ENCODE measurements at regions not wholly inside any gene's neighbourhood (a gene's known extent, or its start where the extent isn't known, plus 50 kb on each side); places are given as distances from the start of the nearest gene placed in this dataset.

GRCh38 chr13:26155568-26155967 is 66.5 kb downstream of the RNF6 start:
- TF ChIP-seq POLR2AphosphoS5 (IDR thresholded peaks at IDR 0.05) (no peak), CTCF (IDR thresholded peaks at IDR 0.05) (no peak), POLR2A (IDR thresholded peaks at IDR 0.05; ENCODE audit: low read depth) (no peak), EP300 (IDR thresholded peaks at IDR 0.05) (no peak)
- WGBS, result 92% methylated on average over 7 of the region's 7 CpGs
- Histone ChIP-seq H3K36me3 (no peaks in the 10 kb centered on the region), H3K27ac (replicated peaks in 1 of 4) (no peak overlapping the region), H3K4me3 (no peak overlapping the region), H3K27me3 (peaks cover 0 to 4% (median 0%) of the 10 kb centered on the region in 4 donors), H3K9me3 (no peaks in the 10 kb centered on the region), H3K4me1 (no peaks in the 10 kb centered on the region)
- intact Hi-C loops (cut with DNase I), result no loop called here
- DNase-seq (ENCODE audit: extremely low spot score), result no peak

GRCh38 chr13:26133851-26134250 is 82.0 kb upstream of the SHISA2 start:
- intact Hi-C loops (cut with DNase I), result no loop called here
- Histone ChIP-seq H3K4me1 (no peaks in the 10 kb centered on the region), H3K9me3 (peaks cover 0 to 2% (median 0%) of the 10 kb centered on the region in 4 donors), H3K27ac (replicated peaks in 1 of 4) (no peak overlapping the region), H3K36me3 (no peaks in the 10 kb centered on the region), H3K4me3 (no peak overlapping the region), H3K27me3 (no peaks in the 10 kb centered on the region)
- 78% methylated on average over 4 of the region's 4 CpGs for WGBS
- TF ChIP-seq EP300 (IDR thresholded peaks at IDR 0.05) (no peak), CTCF (IDR thresholded peaks at IDR 0.05) (no peak), POLR2A (IDR thresholded peaks at IDR 0.05; ENCODE audit: low read depth) (no peak), POLR2AphosphoS5 (IDR thresholded peaks at IDR 0.05) (no peak)
- DNase-seq (ENCODE audit: extremely low spot score), result no peak

- intact Hi-C loops (cut with DNase I), result no loop called here
- no peak for DNase-seq (ENCODE audit: extremely low spot score)
- TF ChIP-seq POLR2AphosphoS5 (IDR thresholded peaks at IDR 0.05), result no peak
- no peak for TF ChIP-seq EP300 (IDR thresholded peaks at IDR 0.05)
- TF ChIP-seq CTCF (IDR thresholded peaks at IDR 0.05), result no peak
- no peak for TF ChIP-seq POLR2A (IDR thresholded peaks at IDR 0.05; ENCODE audit: low read depth)
- Histone ChIP-seq H3K27me3 (no peaks in the 10 kb centered on the region), H3K36me3 (no peaks in the 10 kb centered on the region), H3K4me1 (no peaks in the 10 kb centered on the region), H3K9me3 (no peaks in the 10 kb centered on the region), H3K27ac (replicated peaks in 1 of 4) (no peak overlapping the region), H3K4me3 (no peak overlapping the region)
- 29% methylated on average over 2 of the region's 2 CpGs for WGBS
Measured at GRCh38 chr13:26133286-26133685, 81.5 kb upstream of the SHISA2 start.

GRCh38 chr13:26132756-26133155 is 80.9 kb upstream of the SHISA2 start:
- no peak for TF ChIP-seq POLR2A (IDR thresholded peaks at IDR 0.05; ENCODE audit: low read depth)
- TF ChIP-seq EP300 (IDR thresholded peaks at IDR 0.05), result no peak
- TF ChIP-seq CTCF (IDR thresholded peaks at IDR 0.05), result no peak
- no peak for TF ChIP-seq POLR2AphosphoS5 (IDR thresholded peaks at IDR 0.05)
- no peaks in the 10 kb centered on the region for H3K4me1 ChIP-seq
- WGBS, result 58% methylated on average over 2 of the region's 2 CpGs
- intact Hi-C loops (cut with DNase I), result no loop called here
- H3K36me3 ChIP-seq, result no peaks in the 10 kb centered on the region
- no peak for DNase-seq (ENCODE audit: extremely low spot score)
- no peak overlapping the region for H3K4me3 ChIP-seq
- no peaks in the 10 kb centered on the region for H3K9me3 ChIP-seq
- no peaks in the 10 kb centered on the region for H3K27me3 ChIP-seq
- no peak overlapping the region for H3K27ac ChIP-seq (replicated peaks in 1 of 4)

- Histone ChIP-seq H3K4me1 (no peaks in the 10 kb centered on the region), H3K9me3 (no peaks in the 10 kb centered on the region), H3K27ac (replicated peaks in 1 of 4) (no peak overlapping the region), H3K4me3 (no peak overlapping the region), H3K27me3 (no peaks in the 10 kb centered on the region), H3K36me3 (no peaks in the 10 kb centered on the region)
- DNase-seq (ENCODE audit: extremely low spot score), result no peak
- 80% methylated on average over 4 of the region's 4 CpGs for WGBS
- intact Hi-C loops (cut with DNase I), result no loop called here
- TF ChIP-seq POLR2A (IDR thresholded peaks at IDR 0.05; ENCODE audit: low read depth) (no peak), CTCF (IDR thresholded peaks at IDR 0.05) (no peak), EP300 (IDR thresholded peaks at IDR 0.05) (no peak), POLR2AphosphoS5 (IDR thresholded peaks at IDR 0.05) (no peak)
Measured at GRCh38 chr13:26128676-26129075, 76.9 kb upstream of the SHISA2 start.
